Spleen (tissue), 11 donors: ENCODE measurements at regions not wholly inside any gene's neighbourhood (a gene's known extent, or its start where the extent isn't known, plus 50 kb on each side); places are given as distances from the start of the nearest gene placed in this dataset.

ENCODE experiments used
- DNase-seq: peaks from one replicate; pipeline ENCODE4 v3.0.0-alpha.2; 2020
- H3K27ac ChIP-seq, 8 donors: fragments of 200-600 bp; sonication (generic) in 7 of 8; 1 replicate in 4 of 8; 2 replicates in 4 of 8; pipeline versions ENCODE4 v1.5.0 to v1.8.0; 2016 to 2021; ENCODE audit warnings: inconsistent platforms in 4 of 8, mild to moderate bottlenecking in 4 of 8, moderate library complexity in 1 of 8
- H3K27me3 ChIP-seq, 7 donors: fragments of 200-600 bp; sonication (generic) in 6 of 7; replicated peaks in 1 of 7; 1 replicate in 4 of 7; 2 replicates in 3 of 7; pipeline versions ENCODE4 v1.5.0 to v1.8.0; 2016 to 2021; ENCODE audit warnings: inconsistent platforms in 3 of 7, mild to moderate bottlenecking in 1 of 7
- H3K36me3 ChIP-seq, 6 donors: fragments of 200-600 bp; sonication (generic) in 5 of 6; 1 replicate in 4 of 6; 2 replicates in 2 of 6; pipeline versions ENCODE4 v1.5.0 to v1.8.0; 2016 to 2021; ENCODE audit warnings: inconsistent platforms in 2 of 6
- H3K4me1 ChIP-seq, 6 donors: fragments of 200-600 bp; sonication (generic) in 5 of 6; 1 replicate in 3 of 6; 2 replicates in 3 of 6; pipeline versions ENCODE4 v1.5.0 to v1.8.0; 2016 to 2021; ENCODE audit warnings: inconsistent platforms in 3 of 6
- H3K4me3 ChIP-seq, 8 donors: fragments of 200-600 bp; sonication (generic) in 7 of 8; 1 replicate in 4 of 8; 2 replicates in 4 of 8; pipeline versions ENCODE4 v1.5.0 to v1.8.0; 2016 to 2021; ENCODE audit warnings: inconsistent platforms in 4 of 8, mild to moderate bottlenecking in 4 of 8, moderate library complexity in 2 of 8
- H3K9me3 ChIP-seq, 8 donors: fragments of 200-600 bp; sonication (generic) in 7 of 8; 1 replicate in 4 of 8; 2 replicates in 4 of 8; pipeline versions ENCODE4 v1.5.0 to v1.8.0; 2016 to 2021; ENCODE audit warnings: inconsistent platforms in 4 of 8
- POLR2A ChIP-seq, 3 donors: fragments of 450-650 bp; IDR thresholded peaks; one replicate each; pipeline ENCODE4 v1.5.1; 2017; ENCODE audit warnings: antibody characterized with exemption in 3 of 3, mild to moderate bottlenecking in 1 of 3
- POLR2AphosphoS5 ChIP-seq, 3 donors: sonication (generic); formaldehyde crosslinking; IDR thresholded peaks; one replicate each; pipeline ENCODE4 v1.5.1; 2017; ENCODE audit warnings: antibody characterized with exemption in 3 of 3
- WGBS, 5 donors: extraction: QIAGEN DNeasy Blood & Tissue Kit in 3 of 5; methylation state at CpG; one replicate each; pipeline versions ENCODE4 v1.1.5 to v1.1.7; 2013 to 2018; 5-methylcytosine and 5-hydroxymethylcytosine counted together
- intact Hi-C: fragments of 100-400 bp; cut with DNase I; formaldehyde crosslinking; loops from one replicate; pipeline ENCODE4 v1.15.0; 2023; ENCODE audit warnings: low total_unique reads
- TF ChIP-seq, protein P1 (sequence below), 11 experiments: fragments of 200-600 bp in 7 of 11; fragments of 450-650 bp in 4 of 11; sonication (generic) in 4 of 11; IDR thresholded peaks in 8 of 11; conservative IDR thresholded peaks in 3 of 11; 1 replicate in 7 of 11; 2 replicates in 4 of 11; pipeline versions ENCODE4 v1.4.0 to v1.8.0; 2016 to 2021; ENCODE audit warnings: antibody characterized with exemption in 11 of 11, inconsistent platforms in 4 of 11, mild to moderate bottlenecking in 1 of 11
- donor health status: healthy with polysubstance abuse.
- donor health status: DM: no; HTN: no; CAD: no; lungs with moderate emphysema.
- donor health status: DM: no; HTN: no; CAD: no.
- donor health status: Bipolar disorder and iron deficiency.
- donor health status: healthy.
- donor health status: DM: no; HTN: no; CAD: no.
- donor health status: DM: yes; HTN: yes; CAD: no.

DNA sequence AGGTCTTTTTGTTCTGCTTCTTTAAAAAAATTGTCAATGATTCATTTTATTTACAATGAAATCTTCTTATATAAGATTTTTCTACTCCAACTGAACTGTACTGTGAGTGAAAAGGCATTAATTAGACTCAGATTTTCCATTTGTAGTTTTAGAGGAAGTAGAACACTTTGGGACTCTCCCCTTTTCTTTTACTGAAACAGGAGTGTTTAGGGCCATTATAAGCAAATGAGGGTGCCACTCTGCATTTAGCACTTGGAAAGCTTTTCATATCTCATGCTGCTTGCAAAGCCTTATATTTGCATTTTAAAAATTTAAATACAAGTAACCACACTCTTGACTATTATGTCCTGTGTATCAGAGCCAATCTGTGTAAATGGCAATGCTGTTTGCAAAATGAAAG lies 584.3 kb downstream of the KLHL13 start:
- intact Hi-C loops = no loop called here
- H3K27ac ChIP-seq = no peak overlapping the region
- H3K36me3 ChIP-seq = no peaks in the 10 kb centered on the region
- DNase-seq = no peak
- peaks cover 0 to 5% (median 0%) of the 10 kb centered on the region in 8 donors for H3K9me3 ChIP-seq
- H3K27me3 ChIP-seq = no peaks in the 10 kb centered on the region
- H3K4me3 ChIP-seq = no peak overlapping the region
- TF ChIP-seq POLR2AphosphoS5 (IDR thresholded peaks at IDR 0.05) (no peak), POLR2A (IDR thresholded peaks at IDR 0.05) (no peak)
- TF ChIP-seq, protein P1, sequence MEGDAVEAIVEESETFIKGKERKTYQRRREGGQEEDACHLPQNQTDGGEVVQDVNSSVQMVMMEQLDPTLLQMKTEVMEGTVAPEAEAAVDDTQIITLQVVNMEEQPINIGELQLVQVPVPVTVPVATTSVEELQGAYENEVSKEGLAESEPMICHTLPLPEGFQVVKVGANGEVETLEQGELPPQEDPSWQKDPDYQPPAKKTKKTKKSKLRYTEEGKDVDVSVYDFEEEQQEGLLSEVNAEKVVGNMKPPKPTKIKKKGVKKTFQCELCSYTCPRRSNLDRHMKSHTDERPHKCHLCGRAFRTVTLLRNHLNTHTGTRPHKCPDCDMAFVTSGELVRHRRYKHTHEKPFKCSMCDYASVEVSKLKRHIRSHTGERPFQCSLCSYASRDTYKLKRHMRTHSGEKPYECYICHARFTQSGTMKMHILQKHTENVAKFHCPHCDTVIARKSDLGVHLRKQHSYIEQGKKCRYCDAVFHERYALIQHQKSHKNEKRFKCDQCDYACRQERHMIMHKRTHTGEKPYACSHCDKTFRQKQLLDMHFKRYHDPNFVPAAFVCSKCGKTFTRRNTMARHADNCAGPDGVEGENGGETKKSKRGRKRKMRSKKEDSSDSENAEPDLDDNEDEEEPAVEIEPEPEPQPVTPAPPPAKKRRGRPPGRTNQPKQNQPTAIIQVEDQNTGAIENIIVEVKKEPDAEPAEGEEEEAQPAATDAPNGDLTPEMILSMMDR (IDR thresholded peaks at IDR 0.05 in 8 of 11, conservative IDR thresholded peaks at IDR 0.05 in 3 of 11) = no peak
- H3K4me1 ChIP-seq = no peaks in the 10 kb centered on the region

DNA sequence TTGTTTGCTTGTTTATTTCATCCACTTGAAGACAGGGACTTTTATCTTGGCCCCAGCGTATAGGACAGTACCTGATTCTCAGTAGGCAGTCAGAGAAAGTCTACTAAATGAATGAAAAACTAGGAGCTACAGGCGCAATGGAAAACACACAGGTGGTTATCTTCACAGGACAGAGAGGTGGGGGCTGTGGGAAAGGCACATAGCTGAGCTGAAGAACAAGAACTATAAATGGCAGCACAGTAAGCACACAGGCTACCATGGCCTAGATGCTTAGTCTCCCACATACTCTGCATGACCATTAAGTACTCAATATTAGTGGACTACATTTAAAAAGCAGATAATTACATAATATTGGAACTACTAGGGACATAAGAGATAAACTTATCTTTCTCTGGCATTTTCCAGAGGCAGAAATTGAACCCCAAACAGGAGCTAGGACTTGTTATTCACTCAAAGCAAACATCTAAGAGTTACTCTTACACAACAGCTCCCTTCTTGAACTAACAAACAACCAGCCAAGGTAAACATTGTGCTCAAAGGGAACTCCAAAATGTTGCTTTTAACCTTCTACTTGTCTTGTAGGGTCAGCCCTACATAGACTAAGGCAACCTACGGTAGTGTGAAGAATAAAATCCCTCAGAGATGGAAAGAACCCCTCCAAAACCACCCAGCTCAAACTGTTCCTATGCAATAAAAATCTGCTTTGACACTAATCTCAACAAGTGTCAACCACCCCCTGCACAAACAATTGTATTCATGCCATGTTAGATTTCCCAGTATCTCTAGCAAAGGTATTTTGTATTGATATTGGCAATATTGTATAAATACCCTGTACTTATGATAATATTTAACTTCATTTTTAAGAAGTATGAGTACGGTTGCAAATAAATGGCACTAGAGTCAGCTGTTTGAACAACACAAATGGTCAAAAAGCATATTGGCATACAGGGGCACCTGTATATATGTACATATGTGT lies 593.6 kb downstream of the KLHL13 start:
- Histone ChIP-seq H3K27me3 (no peaks in the 10 kb centered on the region), H3K36me3 (no peaks in the 10 kb centered on the region), H3K4me3 (no peak overlapping the region), H3K27ac (no peak overlapping the region), H3K4me1 (no peaks in the 10 kb centered on the region), H3K9me3 (no peaks in the 10 kb centered on the region)
- no peak for DNase-seq
- TF ChIP-seq, protein P1 (IDR thresholded peaks at IDR 0.05 in 8 of 11, conservative IDR thresholded peaks at IDR 0.05 in 3 of 11) = no peak
- no peak for TF ChIP-seq POLR2A (IDR thresholded peaks at IDR 0.05)
- intact Hi-C loops = no loop called here
- whole genome bisulfite sequencing, 5 donors = 71 to 89% (median 82%) methylated on average over 3 to 4 of the region's 4 CpGs

DNA sequence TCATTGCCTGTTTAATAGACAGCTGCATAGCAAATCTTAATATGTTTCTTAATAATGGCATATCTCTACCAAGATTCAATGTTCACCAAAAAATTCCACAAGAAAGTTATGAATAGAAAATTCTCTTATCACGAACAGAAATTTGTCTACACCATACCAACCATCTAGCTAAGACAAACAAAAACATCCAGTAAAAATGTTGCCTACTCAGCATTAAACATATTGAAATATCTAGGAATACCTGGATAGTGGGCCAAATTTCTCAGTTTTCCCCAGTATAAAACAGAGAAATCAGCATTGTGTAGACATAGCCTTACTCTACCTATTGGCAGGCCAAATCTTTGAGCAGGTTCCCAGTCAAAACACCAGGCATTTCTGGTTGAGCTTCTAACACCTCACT lies 598.6 kb downstream of the KLHL13 start:
- Histone ChIP-seq H3K27ac (no peak overlapping the region), H3K4me3 (no peak overlapping the region), H3K4me1 (no peaks in the 10 kb centered on the region), H3K9me3 (no peaks in the 10 kb centered on the region), H3K36me3 (no peaks in the 10 kb centered on the region), H3K27me3 (no peaks in the 10 kb centered on the region)
- DNase-seq = no peak
- intact Hi-C loops = no loop called here
- TF ChIP-seq, protein P1 (IDR thresholded peaks at IDR 0.05 in 8 of 11, conservative IDR thresholded peaks at IDR 0.05 in 3 of 11) = no peak
- TF ChIP-seq POLR2AphosphoS5 (IDR thresholded peaks at IDR 0.05) (no peak), POLR2A (IDR thresholded peaks at IDR 0.05) (no peak)
- 71 to 76% (median 74%) methylated on average over 1 of the region's 1 CpG for WGBS, 5 donors

DNA sequence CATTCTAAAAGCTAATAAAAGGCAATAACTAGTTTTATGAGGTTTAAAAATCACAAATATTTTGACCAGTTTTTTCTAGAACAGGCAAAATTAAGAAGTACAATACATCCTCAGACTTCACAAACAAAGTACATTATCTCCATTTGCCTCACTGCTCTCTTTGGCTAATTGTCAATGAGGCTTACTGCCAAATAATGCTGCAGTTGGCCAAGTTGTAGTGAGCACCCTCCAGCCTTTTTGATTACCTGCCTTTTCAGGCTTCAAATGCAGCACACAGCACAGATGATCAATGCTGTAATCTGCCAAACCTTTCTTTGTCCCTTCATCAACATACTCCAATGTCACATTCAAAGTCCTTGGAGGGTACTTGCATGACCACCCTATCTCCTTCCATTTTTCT lies 605.2 kb downstream of the KLHL13 start:
- Histone ChIP-seq H3K27me3 (no peaks in the 10 kb centered on the region), H3K4me3 (no peak overlapping the region), H3K36me3 (no peaks in the 10 kb centered on the region), H3K27ac (no peak overlapping the region), H3K4me1 (no peaks in the 10 kb centered on the region), H3K9me3 (no peaks in the 10 kb centered on the region)
- DNase-seq = no peak
- intact Hi-C loops = no loop called here
- TF ChIP-seq POLR2AphosphoS5 (IDR thresholded peaks at IDR 0.05) (no peak), POLR2A (IDR thresholded peaks at IDR 0.05) (no peak)
- TF ChIP-seq, protein P1 (IDR thresholded peaks at IDR 0.05 in 8 of 11, conservative IDR thresholded peaks at IDR 0.05 in 3 of 11) = no peak
